Stimulated activated CD4-positive, alpha-beta T cell treated with anti-CD3 and anti-CD28 coated beads, Interleukin-12 subunit alpha, Interleukin-12 subunit beta, amount 100 ng/mL, for 48 hours (primary cell): ENCODE measurements at regions not wholly inside any gene's neighbourhood (a gene's known extent, or its start where the extent isn't known, plus 50 kb on each side); places are given as distances from the start of the nearest gene placed in this dataset.

ENCODE experiments used
- DNase-seq, 3 donors: peaks; one replicate each; pipeline ENCODE4 v3.0.0-alpha.2; 2020; ENCODE audit warnings: low read depth in 2 of 3, low spot score in 1 of 3

GRCh38 chr3:161794551-161794950 lies 297.9 kb downstream of the OTOL1 start:
- DNase-seq, result no peak

- DNase-seq, result no peak
These were observed 299.7 kb downstream of the OTOL1 start for GRCh38 chr3:161796312-161796711.

GRCh38 chr3:161796780-161797179 lies 300.2 kb downstream of the OTOL1 start:
- no peak for DNase-seq

- no peak for DNase-seq
These were observed 301.4 kb downstream of the OTOL1 start for GRCh38 chr3:161798016-161798415.

- no peak for DNase-seq
These were observed 304.5 kb downstream of the OTOL1 start for GRCh38 chr3:161800985-161801559.

GRCh38 chr3:161818106-161818505 lies 321.5 kb downstream of the OTOL1 start:
- DNase-seq, result no peak

- DNase-seq, result no peak
These were observed 325.0 kb downstream of the OTOL1 start for GRCh38 chr3:161821591-161821990.

GRCh38 chr3:161822291-161822690 lies 325.7 kb downstream of the OTOL1 start:
- no peak for DNase-seq

- DNase-seq, result no peak
These were observed 327.3 kb downstream of the OTOL1 start for GRCh38 chr3:161823910-161824309.

- DNase-seq, result no peak
These were observed 341.4 kb downstream of the OTOL1 start for GRCh38 chr3:161838021-161838420.

- no peak for DNase-seq
These were observed 351.8 kb downstream of the OTOL1 start for GRCh38 chr3:161848376-161848775.

GRCh38 chr3:161851941-161852566 lies 355.4 kb downstream of the OTOL1 start:
- DNase-seq, result peak; percentile 11 to 36 (median 14)

GRCh38 chr3:161852744-161853143 lies 356.1 kb downstream of the OTOL1 start:
- no peak for DNase-seq

GRCh38 chr3:161854232-161854771 lies 357.7 kb downstream of the OTOL1 start:
- peak in 1 of 3 donors; percentile 9 for DNase-seq

GRCh38 chr3:161859057-161859456 lies 362.4 kb downstream of the OTOL1 start:
- no peak for DNase-seq

- DNase-seq, result no peak
These were observed 363.4 kb downstream of the OTOL1 start for GRCh38 chr3:161859865-161860450.

- no peak for DNase-seq
These were observed 367.2 kb downstream of the OTOL1 start for GRCh38 chr3:161863775-161864174.

- no peak for DNase-seq
These were observed 369.6 kb downstream of the OTOL1 start for GRCh38 chr3:161866176-161866575.

- DNase-seq, result no peak
These were observed 378.9 kb downstream of the OTOL1 start for GRCh38 chr3:161875483-161875882.

GRCh38 chr3:161879470-161879869 lies 382.9 kb downstream of the OTOL1 start:
- DNase-seq, result no peak

- DNase-seq, result no peak
These were observed 388.2 kb downstream of the OTOL1 start for GRCh38 chr3:161884830-161885229.

GRCh38 chr3:161890147-161890625 lies 393.6 kb downstream of the OTOL1 start:
- no peak for DNase-seq
